Spinal cord (tissue), 9 donors: ENCODE measurements at regions not wholly inside any gene's neighbourhood (a gene's known extent, or its start where the extent isn't known, plus 50 kb on each side); places are given as distances from the start of the nearest gene placed in this dataset.
"Not testable (repeated sequence)": the region's sequence is repeated elsewhere in the genome, so short reads cannot be mapped to it uniquely, and the experiment has no call there.

Experiments
- DNase-seq, 6 donors: peaks; one replicate each; pipeline versions ENCODE4 v3.0.0 to v3.0.0-alpha.2; 2013 to 2015; ENCODE audit warnings: low spot score in 6 of 6, low read depth in 4 of 6
- H3K27ac ChIP-seq: one replicate; pipeline ENCODE4 v1.5.1; 2013; ENCODE audit warnings: low read depth, low read length, control low read depth
- H3K27me3 ChIP-seq: one replicate; pipeline ENCODE4 v1.6.1; 2013; ENCODE audit warnings: low read length; ENCODE audit not compliant: control insufficient read depth, insufficient read depth
- H3K36me3 ChIP-seq: one replicate; pipeline ENCODE4 v1.6.1; 2013; ENCODE audit warnings: low read length; ENCODE audit not compliant: control insufficient read depth, insufficient read depth
- H3K4me1 ChIP-seq: one replicate; pipeline ENCODE4 v1.6.1; 2013; ENCODE audit warnings: low read length; ENCODE audit not compliant: control insufficient read depth, insufficient read depth
- H3K4me3 ChIP-seq: one replicate; pipeline ENCODE4 v1.5.1; 2013; ENCODE audit warnings: low read depth, low read length, control low read depth
- H3K9me3 ChIP-seq: one replicate; pipeline ENCODE4 v1.6.1; 2013; ENCODE audit warnings: low read length; ENCODE audit not compliant: control insufficient read depth, insufficient read depth
- WGBS: methylation state at CpG from one replicate; pipeline ENCODE4 v1.1.5; 2013; ENCODE audit warnings: missing lambda C conversion rate; ENCODE audit not compliant: insufficient coverage; 5-methylcytosine and 5-hydroxymethylcytosine counted together
- donor health status: healthy.

DNA sequence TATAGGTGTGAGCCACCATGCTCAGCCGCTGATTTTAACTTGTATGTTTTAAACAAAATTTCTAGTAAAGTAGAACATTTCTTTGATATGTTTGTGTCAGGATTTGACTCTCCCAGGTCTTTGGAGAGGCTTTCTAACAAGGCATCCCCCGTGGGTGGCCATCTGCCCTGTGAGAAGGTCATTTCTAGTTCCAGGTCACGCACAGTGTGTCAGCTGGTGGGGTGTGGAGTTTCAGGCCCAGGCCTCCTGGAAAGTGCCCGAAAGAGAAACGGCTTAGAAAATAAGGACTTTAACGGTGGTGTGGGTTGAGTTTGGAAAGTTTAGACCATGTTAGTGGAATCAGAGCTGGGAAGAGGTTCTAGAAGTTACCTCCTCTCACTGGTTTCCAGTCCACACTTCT is 61.0 kb downstream of the SPDYE17 start:
- H3K4me3 ChIP-seq, H3K4me1 ChIP-seq, H3K27me3 ChIP-seq, DNase-seq, H3K9me3 ChIP-seq, H3K27ac ChIP-seq, H3K36me3 ChIP-seq: not testable (repeated sequence)
- no CpG with 5 or more reads among the region's 6 CpGs for WGBS

DNA sequence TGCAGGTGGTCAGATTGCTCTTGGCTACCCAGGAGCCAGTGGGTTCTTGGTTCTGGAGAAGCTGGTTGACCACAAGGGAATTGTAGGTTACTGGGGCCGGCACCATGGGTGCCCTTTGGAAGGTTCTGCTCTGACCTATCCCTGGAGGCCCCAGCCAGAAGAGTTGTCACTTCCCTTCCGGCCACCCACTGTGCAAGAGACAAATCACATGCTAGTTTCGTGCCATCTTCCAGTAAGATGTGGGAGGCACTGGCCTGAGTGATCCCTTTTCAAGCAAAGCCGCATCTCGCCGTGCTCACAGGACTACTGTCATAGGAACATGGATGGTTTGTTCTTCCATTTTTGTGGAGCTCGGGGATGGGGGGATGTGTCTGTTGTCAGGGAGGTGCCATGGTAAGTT is 62.3 kb downstream of the SPDYE17 start:
- H3K9me3 ChIP-seq, H3K4me3 ChIP-seq, H3K4me1 ChIP-seq, DNase-seq, H3K36me3 ChIP-seq, H3K27ac ChIP-seq, H3K27me3 ChIP-seq: not testable (repeated sequence)
- no CpG with 5 or more reads among the region's 7 CpGs for WGBS

DNA sequence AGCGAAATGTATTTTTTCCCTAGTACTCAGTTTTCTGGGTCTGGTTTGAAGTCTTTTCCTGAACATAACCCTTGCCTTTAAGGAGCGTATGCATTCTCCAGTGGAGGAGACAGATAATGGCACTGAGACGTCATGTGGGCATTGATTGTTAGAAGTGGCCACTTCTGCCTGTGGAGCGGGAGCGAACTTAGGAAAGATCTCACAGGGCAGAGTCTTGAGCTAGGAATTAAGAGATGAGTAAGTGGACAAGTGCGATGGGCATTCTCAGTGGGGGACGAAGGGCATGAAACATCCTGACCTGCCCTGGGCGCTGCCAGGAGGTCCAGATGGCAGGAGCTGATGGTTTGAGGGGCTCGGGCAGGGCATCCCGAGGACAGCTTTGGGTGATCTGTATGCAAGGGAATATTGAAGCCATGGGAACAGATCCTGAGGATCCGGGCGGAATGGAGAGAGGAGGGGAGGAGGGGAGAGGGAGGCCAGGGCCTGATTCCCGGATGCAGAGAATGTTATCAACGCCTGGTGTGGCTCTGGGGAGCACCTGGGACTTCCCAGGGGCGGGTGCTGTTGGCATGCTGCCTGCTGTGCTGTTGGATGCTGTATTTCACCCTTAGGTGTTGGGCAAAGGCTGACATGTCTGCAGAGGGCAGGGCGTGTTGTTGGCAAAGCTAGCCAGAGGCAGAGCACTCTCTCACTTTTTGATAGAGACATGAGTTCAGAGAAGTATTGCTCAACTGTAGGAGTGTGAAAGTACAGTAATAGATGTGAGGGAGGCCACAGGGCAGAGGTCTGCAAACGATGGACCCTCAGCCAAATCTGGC is 66.2 kb downstream of the SPDYE17 start:
- H3K9me3 ChIP-seq, H3K4me1 ChIP-seq, H3K27me3 ChIP-seq, H3K36me3 ChIP-seq, DNase-seq, H3K4me3 ChIP-seq, H3K27ac ChIP-seq: not testable (repeated sequence)
- WGBS: 80% methylated on average over 1 of the region's 17 CpGs

DNA sequence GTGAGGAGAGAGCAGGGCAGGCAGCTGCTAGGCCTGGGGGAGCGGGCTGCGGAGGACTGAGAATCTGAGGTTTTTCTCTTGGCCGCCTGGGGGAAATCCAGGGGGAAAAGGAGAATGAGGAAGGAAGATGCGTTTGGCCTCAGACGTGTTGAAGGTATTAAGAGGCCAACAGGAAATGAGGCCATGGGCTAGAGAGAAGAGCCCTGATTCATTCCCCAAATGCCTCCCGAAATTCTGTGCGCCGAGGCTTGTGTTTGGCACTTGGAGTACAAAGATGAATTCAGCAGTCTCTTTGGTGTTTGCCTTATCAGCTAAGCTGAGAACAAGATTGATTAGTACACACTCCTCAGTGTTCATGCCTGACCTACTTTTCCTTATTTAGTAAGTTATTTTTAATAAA is 68.1 kb downstream of the SPDYE17 start:
- no CpG with 5 or more reads among the region's 8 CpGs for WGBS
- H3K9me3 ChIP-seq, DNase-seq, H3K27me3 ChIP-seq, H3K4me1 ChIP-seq, H3K27ac ChIP-seq, H3K36me3 ChIP-seq, H3K4me3 ChIP-seq: not testable (repeated sequence)

DNA sequence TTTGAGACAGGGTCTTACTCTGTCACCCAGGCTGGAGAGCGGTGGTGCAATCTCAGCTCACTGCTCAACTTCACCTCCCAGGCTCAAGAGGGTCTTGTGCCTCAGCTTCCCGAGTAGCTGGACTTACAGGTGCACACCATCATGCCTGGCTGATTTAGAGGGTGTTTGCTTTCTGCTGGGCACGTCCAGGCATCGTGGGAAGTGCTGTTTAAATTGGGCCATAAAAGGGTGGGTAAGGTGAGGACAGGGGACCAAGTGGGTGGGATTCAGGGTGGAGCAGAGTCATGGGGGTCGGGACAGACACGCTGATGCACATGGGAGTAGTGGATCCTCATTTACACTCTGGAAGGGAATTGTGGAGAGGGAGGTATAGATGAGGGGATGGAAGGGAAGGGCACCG is 69.1 kb downstream of the SPDYE17 start:
- not testable (repeated sequence) for H3K4me1 ChIP-seq, H3K27me3 ChIP-seq, H3K4me3 ChIP-seq, H3K9me3 ChIP-seq, H3K27ac ChIP-seq, DNase-seq, H3K36me3 ChIP-seq
- WGBS: 74% methylated on average over 3 of the region's 7 CpGs

- H3K4me3 ChIP-seq, DNase-seq, H3K4me1 ChIP-seq, H3K27ac ChIP-seq, H3K27me3 ChIP-seq, H3K9me3 ChIP-seq, H3K36me3 ChIP-seq: not testable (repeated sequence)
- no CpG with 5 or more reads among the region's 16 CpGs for WGBS
Measured at GRCh38 chr7:76960400-76960986, 71.7 kb downstream of the SPDYE17 start.

- not testable (repeated sequence) for H3K4me3 ChIP-seq
- no CpG with 5 or more reads among the region's 69 CpGs for WGBS
Measured at GRCh38 chr7:76959573-76960399, 72.4 kb downstream of the SPDYE17 start.

DNA sequence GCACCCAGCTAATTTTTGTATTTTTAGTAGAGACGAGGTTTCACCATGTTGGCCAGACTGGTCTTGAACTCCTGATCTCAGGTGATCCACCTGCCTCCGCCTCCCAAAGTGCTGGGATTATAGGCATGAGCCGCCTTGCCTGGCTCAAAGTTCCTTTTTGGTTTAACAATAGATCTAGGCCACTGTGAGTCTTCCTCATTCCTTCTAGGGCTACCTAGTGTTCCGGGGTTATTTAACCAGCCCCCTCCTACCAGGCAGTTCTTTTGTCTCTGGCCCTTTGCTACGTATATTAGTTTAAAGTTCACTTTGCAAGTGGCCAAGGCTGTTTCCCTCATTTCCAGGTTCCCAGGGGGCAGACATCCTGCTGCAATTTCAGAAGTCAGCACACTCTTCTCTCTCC is 75.6 kb downstream of the SPDYE17 start:
- not testable (repeated sequence) for DNase-seq, H3K9me3 ChIP-seq, H3K27me3 ChIP-seq, H3K4me1 ChIP-seq, H3K4me3 ChIP-seq, H3K27ac ChIP-seq, H3K36me3 ChIP-seq
- WGBS: no CpG with 5 or more reads among the region's 5 CpGs

More at GRCh38 chr7:76959573-76960399, 72.4 kb downstream of the SPDYE17 start:
- not testable (repeated sequence) for H3K4me1 ChIP-seq, H3K27ac ChIP-seq, H3K27me3 ChIP-seq, H3K9me3 ChIP-seq, DNase-seq, H3K36me3 ChIP-seq

DNA sequence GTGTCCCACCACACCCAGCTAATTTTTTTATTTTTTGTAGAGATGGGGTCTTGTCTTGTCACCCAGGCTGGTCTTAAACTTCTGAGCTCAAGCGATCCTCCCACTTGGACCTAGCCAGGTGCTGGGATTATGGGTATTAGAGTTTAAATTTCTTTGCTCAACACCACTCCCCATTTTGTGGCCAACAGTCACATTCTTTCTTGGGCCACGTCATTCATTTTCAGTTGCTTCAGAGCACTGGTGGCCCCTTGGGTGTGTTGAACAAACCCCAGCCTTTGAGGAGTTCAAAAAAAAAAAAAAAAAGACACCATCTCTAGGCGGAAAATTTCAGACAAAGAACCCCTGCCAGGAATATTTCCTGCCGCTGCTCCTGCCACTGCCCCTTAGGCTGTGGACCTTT is 77.0 kb downstream of the SPDYE17 start:
- H3K4me1 ChIP-seq, DNase-seq, H3K27ac ChIP-seq, H3K4me3 ChIP-seq, H3K27me3 ChIP-seq, H3K36me3 ChIP-seq, H3K9me3 ChIP-seq: not testable (repeated sequence)
- WGBS: no CpG with 5 or more reads among the region's 4 CpGs

DNA sequence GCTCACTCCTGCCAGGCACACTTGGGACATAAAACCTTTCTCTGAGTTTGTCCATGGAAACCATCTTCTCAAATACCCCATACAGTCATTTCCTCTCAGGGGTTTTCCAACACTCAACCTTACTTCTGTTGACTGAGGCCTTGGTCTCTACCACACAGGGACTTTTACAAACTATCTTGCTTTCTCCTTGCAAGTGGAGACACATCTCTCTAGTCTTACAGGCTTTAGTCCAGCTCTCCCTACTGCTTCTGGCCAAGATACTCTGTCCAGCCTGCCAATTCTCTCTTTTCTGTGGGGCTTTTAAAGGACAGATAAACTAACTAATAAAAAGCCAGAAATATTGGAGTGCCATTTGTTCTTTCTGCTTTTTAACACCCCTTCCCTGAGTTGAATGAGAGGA is 87.6 kb downstream of the SPDYE17 start:
- H3K27me3 ChIP-seq, H3K9me3 ChIP-seq, H3K27ac ChIP-seq, H3K4me1 ChIP-seq, H3K4me3 ChIP-seq, H3K36me3 ChIP-seq: not testable (repeated sequence)
- peak in 1 of 6 donors; percentile 3 for DNase-seq
